HepG2 (cell line): ENCODE measurements at regions not wholly inside any gene's neighbourhood (a gene's known extent, or its start where the extent isn't known, plus 50 kb on each side); places are given as distances from the start of the nearest gene placed in this dataset.

Experiments
- ATAC-seq: fragments of 200-7000 bp; cut with Tn5 transposase; 3 replicates; pipeline ENCODE4 v1.9.1; 2020; ENCODE audit warnings: mild to moderate bottlenecking, moderate library complexity
- BruUV-seq: library from RNA; stranded (reverse); fragments of 400-500 nt; replicated peaks from 2 replicates; lab custom pipeline; 2021; lab: Mats Ljungman, UMichigan
- CTCF ChIA-PET: fragments of 300-600 bp; formaldehyde crosslinking; extraction: SDS; loops from one replicate; lab custom pipeline; 2021; ENCODE audit warnings: low total read pairs, inconsistent platforms, low intra/inter-chr PET ratio; lab: Yijun Ruan, JAX
- POLR2A ChIA-PET: fragments of 350-600 bp; sonication (Branson Sonifier 250); formaldehyde crosslinking; loops from one replicate; lab custom pipeline; 2020; ENCODE audit warnings: antibody characterized with exemption, inconsistent platforms; lab: Yijun Ruan, JAX
- DNase-seq: peaks from one replicate; pipeline ENCODE4 v3.0.0-alpha.2; 2015; ENCODE audit warnings: low spot score
- FAIRE-seq: peaks from 3 replicates; lab custom pipeline; 2011; peaks lifted over from hg19 to GRCh38; lab: Jason Lieb, UNC
- H2AFZ ChIP-seq: one replicate; pipeline ENCODE4 v1.6.1; 2011; ENCODE audit warnings: low read length, inconsistent platforms
- H3K27ac ChIP-seq: fragments of 300-600 bp; 3 replicates; pipeline ENCODE4 v1.8.0; 2011; ENCODE audit warnings: mixed run types, mild to moderate bottlenecking, mixed read lengths, low read length, inconsistent platforms; ENCODE audit not compliant: insufficient read depth; ENCODE audit errors: extremely low read length
- H3K27me3 ChIP-seq, 2 experiments: fragments of 200-600 bp in 1 of 2; 2 replicates in 1 of 2; 3 replicates in 1 of 2; pipeline versions ENCODE4 v1.6.0 to v1.8.0; 2011; ENCODE audit warnings: low read length in 2 of 2, mild to moderate bottlenecking in 2 of 2, moderate library complexity in 2 of 2, inconsistent platforms in 1 of 2; ENCODE audit not compliant: insufficient read depth in 2 of 2, control insufficient read depth in 1 of 2
- H3K36me3 ChIP-seq, 2 experiments: fragments of 200-600 bp in 1 of 2; replicated peaks in 1 of 2; 2 replicates in 1 of 2; 3 replicates in 1 of 2; pipeline versions ENCODE4 v1.5.1 to v1.8.0; 2011; ENCODE audit warnings: low read length in 2 of 2, inconsistent platforms in 1 of 2; ENCODE audit not compliant: insufficient read depth in 2 of 2, control insufficient read depth in 1 of 2
- H3K4me1 ChIP-seq: 2 replicates; pipeline ENCODE4 v1.5.1; 2012; ENCODE audit warnings: low read length, inconsistent platforms; ENCODE audit not compliant: insufficient read depth
- H3K4me2 ChIP-seq: 2 replicates; pipeline ENCODE4 v1.6.0; 2011; ENCODE audit warnings: low read depth, low read length, inconsistent platforms
- H3K4me3 ChIP-seq, 3 experiments: fragments of 200-600 bp in 1 of 3; sonication (generic), shearing (Covaris generic) in 1 of 3; replicated peaks in 1 of 3; 2 replicates each; pipeline ENCODE4 v1.5.1; 2011 to 2016; ENCODE audit warnings: low read length in 3 of 3, inconsistent platforms in 2 of 3, low read depth in 2 of 3, mild to moderate bottlenecking in 2 of 3, control low read depth in 1 of 3, mixed read lengths in 1 of 3; ENCODE audit not compliant: insufficient read depth in 1 of 3
- H3K79me2 ChIP-seq: one replicate; pipeline ENCODE4 v1.6.1; 2011; ENCODE audit warnings: low read length, inconsistent platforms; ENCODE audit not compliant: insufficient read depth
- H3K9ac ChIP-seq: 2 replicates; pipeline ENCODE4 v1.6.0; 2011; ENCODE audit warnings: mild to moderate bottlenecking, low read depth, low read length, inconsistent platforms; ENCODE audit not compliant: insufficient read depth
- H3K9me3 ChIP-seq: 2 replicates; pipeline ENCODE4 v1.5.1; 2012; ENCODE audit warnings: mild to moderate bottlenecking, low read length
- H4K20me1 ChIP-seq: 2 replicates; pipeline ENCODE4 v1.6.0; 2011; ENCODE audit warnings: inconsistent platforms, mild to moderate bottlenecking, low read length, moderate library complexity; ENCODE audit not compliant: insufficient read depth
- DMAP1 ChIP-seq: IDR thresholded peaks from 2 replicates; pipeline ENCODE4 v1.6.1; 2016
- ZFP62 ChIP-seq: sonication (generic); formaldehyde crosslinking; IDR thresholded peaks from 2 replicates; pipeline ENCODE4 v1.4.0; 2020; ENCODE audit warnings: missing genetic modification reagents
- ZNF124 ChIP-seq: sonication (generic); formaldehyde crosslinking; IDR thresholded peaks from 2 replicates; pipeline ENCODE4 v1.4.0; 2020; ENCODE audit warnings: missing genetic modification reagents
- ZNF230 ChIP-seq: sonication (generic); formaldehyde crosslinking; IDR thresholded peaks from 2 replicates; pipeline ENCODE4 v1.4.0; 2020; ENCODE audit warnings: mild to moderate bottlenecking, missing genetic modification reagents
- ZSCAN12 ChIP-seq: sonication (generic); formaldehyde crosslinking; IDR thresholded peaks from 2 replicates; pipeline ENCODE4 v1.9.0; 2021; ENCODE audit warnings: mild to moderate bottlenecking, missing genetic modification reagents
- WGBS: methylation state at CpG from one replicate; pipeline ENCODE4 v1.1.6; 2017; ENCODE audit warnings: low lambda C conversion rate; 5-methylcytosine and 5-hydroxymethylcytosine counted together
- in situ Hi-C: cut with HindIII; loops from 2 replicates; pipeline ENCODE4 v1.10.0; 2017; ENCODE audit warnings: low pct_unique_long_range_greater_than_20kb; ENCODE audit not compliant: extremely low pct_ligation_motif_present
- intact Hi-C: fragments of 100-400 bp; cut with micrococcal nuclease; formaldehyde crosslinking; loops from one replicate; pipeline ENCODE4 v1.10.0; 2022; ENCODE audit not compliant: unreplicated experiment
- TF ChIP-seq, protein P1 (sequence below): IDR thresholded peaks from 2 replicates; pipeline ENCODE4 v1.6.1; 2016; ENCODE audit warnings: low read depth, borderline replicate concordance
- TF ChIP-seq, protein P2 (sequence below): sonication (generic); formaldehyde crosslinking; IDR thresholded peaks from 2 replicates; pipeline ENCODE4 v1.9.0; 2021; ENCODE audit warnings: missing genetic modification reagents, borderline replicate concordance
- TF ChIP-seq, protein P3 (sequence below): sonication (generic); formaldehyde crosslinking; IDR thresholded peaks from 2 replicates; pipeline ENCODE4 v1.8.0; 2023; ENCODE audit warnings: mild to moderate bottlenecking, missing genetic modification reagents

DNA sequence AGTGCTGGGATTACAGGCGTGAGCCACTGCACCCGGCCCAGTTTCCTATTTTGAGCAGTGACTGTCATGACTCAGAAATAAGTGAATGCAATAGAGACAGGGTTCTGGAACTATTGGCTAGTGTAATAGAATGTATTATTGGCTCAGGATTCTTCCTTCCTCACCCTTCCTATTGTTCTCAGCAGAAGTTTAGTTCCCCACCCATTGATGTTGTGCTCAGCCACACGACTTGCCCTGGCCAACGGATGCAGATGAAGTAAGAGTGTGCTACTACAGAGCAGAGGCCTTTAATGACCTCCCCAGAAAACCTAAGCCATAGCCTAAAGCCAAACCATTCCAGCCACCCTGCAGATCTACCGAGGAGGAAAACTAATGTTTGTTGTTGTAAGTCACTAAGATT is 287.9 kb downstream of the AGTPBP1 start:
- no peak overlapping the region for H3K4me2 ChIP-seq
- TF ChIP-seq, protein P1, sequence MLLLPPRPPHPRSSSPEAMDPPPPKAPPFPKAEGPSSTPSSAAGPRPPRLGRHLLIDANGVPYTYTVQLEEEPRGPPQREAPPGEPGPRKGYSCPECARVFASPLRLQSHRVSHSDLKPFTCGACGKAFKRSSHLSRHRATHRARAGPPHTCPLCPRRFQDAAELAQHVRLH (CRISPR knock-in tag): no peak
- TF ChIP-seq ZSCAN12 (CRISPR knock-in tag) (no peak), ZNF124 (CRISPR knock-in tag) (no peak), ZNF230 (CRISPR knock-in tag) (no peak), ZFP62 (CRISPR knock-in tag) (no peak), DMAP1 (CRISPR knock-in tag) (no peak)
- TF ChIP-seq, protein P2, sequence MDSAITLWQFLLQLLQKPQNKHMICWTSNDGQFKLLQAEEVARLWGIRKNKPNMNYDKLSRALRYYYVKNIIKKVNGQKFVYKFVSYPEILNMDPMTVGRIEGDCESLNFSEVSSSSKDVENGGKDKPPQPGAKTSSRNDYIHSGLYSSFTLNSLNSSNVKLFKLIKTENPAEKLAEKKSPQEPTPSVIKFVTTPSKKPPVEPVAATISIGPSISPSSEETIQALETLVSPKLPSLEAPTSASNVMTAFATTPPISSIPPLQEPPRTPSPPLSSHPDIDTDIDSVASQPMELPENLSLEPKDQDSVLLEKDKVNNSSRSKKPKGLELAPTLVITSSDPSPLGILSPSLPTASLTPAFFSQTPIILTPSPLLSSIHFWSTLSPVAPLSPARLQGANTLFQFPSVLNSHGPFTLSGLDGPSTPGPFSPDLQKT (CRISPR knock-in tag): no peak
- TF ChIP-seq, protein P3, sequence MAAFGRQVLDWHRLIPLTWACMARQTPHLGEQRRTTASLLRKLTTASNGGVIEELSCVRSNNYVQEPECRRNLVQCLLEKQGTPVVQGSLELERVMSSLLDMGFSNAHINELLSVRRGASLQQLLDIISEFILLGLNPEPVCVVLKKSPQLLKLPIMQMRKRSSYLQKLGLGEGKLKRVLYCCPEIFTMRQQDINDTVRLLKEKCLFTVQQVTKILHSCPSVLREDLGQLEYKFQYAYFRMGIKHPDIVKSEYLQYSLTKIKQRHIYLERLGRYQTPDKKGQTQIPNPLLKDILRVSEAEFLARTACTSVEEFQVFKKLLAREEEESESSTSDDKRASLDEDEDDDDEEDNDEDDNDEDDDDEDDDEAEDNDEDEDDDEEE (CRISPR knock-in tag): no peak
- H3K27ac ChIP-seq: no peak overlapping the region
- H3K9me3 ChIP-seq: no peaks in the 10 kb centered on the region
- BruUV-seq: no TSS peak
- intact Hi-C loops (no loop called here), in situ Hi-C loops (no loop called here)
- no peak overlapping the region for H3K9ac ChIP-seq
- DNase-seq (no peak), ATAC-seq (no peak), FAIRE-seq (no peak)
- WGBS: 11% methylated on average over 5 of the region's 5 CpGs
- H3K79me2 ChIP-seq: no peaks in the 10 kb centered on the region
- no peaks in the 10 kb centered on the region for H3K4me1 ChIP-seq
- no peaks in the 10 kb centered on the region for H3K36me3 ChIP-seq
- POLR2A ChIA-PET: no interaction called here
- no peak overlapping the region for H3K4me3 ChIP-seq
- H2AFZ ChIP-seq: no peak overlapping the region
- H3K27me3 ChIP-seq: no peaks in the 10 kb centered on the region
- CTCF ChIA-PET: no interaction called here
- H4K20me1 ChIP-seq: no peaks in the 10 kb centered on the region
